Caco-2 (cell line): ENCODE measurements at regions not wholly inside any gene's neighbourhood (a gene's known extent, or its start where the extent isn't known, plus 50 kb on each side); places are given as distances from the start of the nearest gene placed in this dataset.

Experiments
- BruUV-seq: library from RNA; stranded (reverse); fragments of 400-500 nt; replicated peaks from 2 replicates; lab custom pipeline; 2021; lab: Mats Ljungman, UMichigan
- CTCF ChIA-PET: fragments of 300-600 bp; sonication (Branson Sonifier 250); formaldehyde crosslinking; loops from one replicate; lab custom pipeline; 2022; ENCODE audit warnings: antibody characterized with exemption; lab: Charles Lee
- POLR2A ChIA-PET: fragments of 300-600 bp; sonication (Branson Sonifier 250); formaldehyde crosslinking; loops from one replicate; lab custom pipeline; 2022; ENCODE audit warnings: antibody characterized with exemption; lab: Charles Lee
- DNase-seq, 2 experiments: peaks; one replicate each; pipeline versions ENCODE4 v3.0.0 to v3.0.0-alpha.2; 2020 to 2022
- H3K27me3 ChIP-seq: replicated peaks from 2 replicates; pipeline ENCODE4 v1.6.0; 2011; ENCODE audit warnings: low read length; ENCODE audit not compliant: control insufficient read depth, insufficient read depth
- H3K36me3 ChIP-seq: 2 replicates; pipeline ENCODE4 v1.5.1; 2011; ENCODE audit warnings: low read length; ENCODE audit not compliant: control insufficient read depth, insufficient read depth
- H3K4me1 ChIP-seq: fragments of 250-450 bp; sonication (Bioruptor Pico); 2 replicates; pipeline ENCODE4 v1.5.1; 2020; ENCODE audit warnings: mild to moderate bottlenecking
- H3K4me3 ChIP-seq: 2 replicates; pipeline ENCODE4 v1.5.1; 2011; ENCODE audit warnings: low read depth, mild to moderate bottlenecking, control low read depth, low read length
- H3K9me3 ChIP-seq: fragments of 250-450 bp; sonication (Bioruptor Pico); 2 replicates; pipeline ENCODE4 v1.5.1; 2020; ENCODE audit warnings: mild to moderate bottlenecking, moderate library complexity
- H3K27ac Mint-ChIP-seq: one replicate; pipeline ENCODE4 v1.8.0; 2022; ENCODE audit warnings: mixed read lengths; ENCODE audit not compliant: unreplicated experiment
- H3K27me3 Mint-ChIP-seq: one replicate; pipeline ENCODE4 v1.8.0; 2022; ENCODE audit warnings: mixed read lengths; ENCODE audit not compliant: insufficient read depth, unreplicated experiment
- H3K36me3 Mint-ChIP-seq: one replicate; pipeline ENCODE4 v1.8.0; 2022; ENCODE audit warnings: mild to moderate bottlenecking, mixed read lengths; ENCODE audit not compliant: insufficient read depth, unreplicated experiment
- H3K4me1 Mint-ChIP-seq: one replicate; pipeline ENCODE4 v1.8.0; 2022; ENCODE audit warnings: low read depth, mixed read lengths; ENCODE audit not compliant: unreplicated experiment
- H3K4me3 Mint-ChIP-seq: one replicate; pipeline ENCODE4 v1.8.0; 2022; ENCODE audit warnings: mild to moderate bottlenecking, moderate library complexity, mixed read lengths; ENCODE audit not compliant: unreplicated experiment
- H3K9me3 Mint-ChIP-seq: one replicate; pipeline ENCODE4 v1.8.0; 2022; ENCODE audit warnings: mixed read lengths; ENCODE audit not compliant: unreplicated experiment
- CTCF ChIP-seq, 2 experiments: fragments of 200-600 bp in 1 of 2; IDR thresholded peaks; 1 replicate in 1 of 2; 2 replicates in 1 of 2; pipeline versions ENCODE4 v1.5.1 to v1.8.0; 2011 to 2022; ENCODE audit warnings: antibody characterized with exemption in 1 of 2, control low read depth in 1 of 2, inconsistent platforms in 1 of 2, low read depth in 1 of 2, low read length in 1 of 2, mild to moderate bottlenecking in 1 of 2, moderate library complexity in 1 of 2; ENCODE audit not compliant: insufficient read depth in 1 of 2, severe bottlenecking in 1 of 2, unreplicated experiment in 1 of 2
- intact Hi-C: fragments of 100-400 bp; cut with micrococcal nuclease; formaldehyde crosslinking; loops from one replicate; pipeline ENCODE4 v1.10.0; 2022; ENCODE audit not compliant: unreplicated experiment

GRCh38 chr16:17724242-17724898 lies 253.6 kb upstream of the XYLT1 start:
- Mint-ChIP-seq H3K9me3 (no peaks in the 10 kb centered on the region), H3K36me3 (no peaks in the 10 kb centered on the region), H3K4me3 (no peak overlapping the region), H3K27me3 (no peaks in the 10 kb centered on the region), H3K27ac (no peak overlapping the region), H3K4me1 (no peaks in the 10 kb centered on the region)
- no peak for DNase-seq
- ChIA-PET CTCF (no interaction called here), POLR2A (no interaction called here)
- H3K9me3 ChIP-seq, result no peaks in the 10 kb centered on the region
- no peaks in the 10 kb centered on the region for H3K27me3 ChIP-seq
- H3K4me1 ChIP-seq, result no peaks in the 10 kb centered on the region
- H3K4me3 ChIP-seq, result no peak overlapping the region
- TF ChIP-seq CTCF (IDR thresholded peaks at IDR 0.05; ENCODE audit: insufficient read depth in 1 of 2, low read depth in 1 of 2, low read length in 1 of 2, severe bottlenecking in 1 of 2, unreplicated experiment in 1 of 2), result no peak
- intact Hi-C loops, result no loop called here
- no peaks in the 10 kb centered on the region for H3K36me3 ChIP-seq
- no TSS peak for BruUV-seq

GRCh38 chr16:17723531-17724134 lies 252.9 kb upstream of the XYLT1 start:
- no TSS peak for BruUV-seq
- POLR2A ChIA-PET, result no interaction called here
- no peaks in the 10 kb centered on the region for H3K4me1 Mint-ChIP-seq

GRCh38 chr16:17718495-17718894 lies 247.7 kb upstream of the XYLT1 start:
- H3K36me3 ChIP-seq, result no peaks in the 10 kb centered on the region
- Mint-ChIP-seq H3K36me3 (no peaks in the 10 kb centered on the region), H3K4me3 (no peak overlapping the region), H3K27me3 (no peaks in the 10 kb centered on the region), H3K27ac (no peak overlapping the region), H3K9me3 (no peaks in the 10 kb centered on the region), H3K4me1 (no peaks in the 10 kb centered on the region)
- intact Hi-C loops, result no loop called here
- ChIA-PET CTCF (no interaction called here), POLR2A (no interaction called here)
- no peak for TF ChIP-seq CTCF (IDR thresholded peaks at IDR 0.05; ENCODE audit: insufficient read depth in 1 of 2, low read depth in 1 of 2, low read length in 1 of 2, severe bottlenecking in 1 of 2, unreplicated experiment in 1 of 2)
- H3K9me3 ChIP-seq, result no peaks in the 10 kb centered on the region
- H3K4me3 ChIP-seq, result no peak overlapping the region
- H3K27me3 ChIP-seq, result no peaks in the 10 kb centered on the region
- BruUV-seq, result no TSS peak
- H3K4me1 ChIP-seq, result no peaks in the 10 kb centered on the region
- DNase-seq, result no peak

More at GRCh38 chr16:17723531-17724134, 252.9 kb upstream of the XYLT1 start:
- H3K36me3 ChIP-seq, result no peaks in the 10 kb centered on the region
- H3K27me3 ChIP-seq, result no peaks in the 10 kb centered on the region
- DNase-seq, result no peak
- H3K9me3 ChIP-seq, result no peaks in the 10 kb centered on the region
- no peak overlapping the region for H3K27ac Mint-ChIP-seq
- intact Hi-C loops, result no loop called here
- H3K4me3 ChIP-seq, result no peak overlapping the region
- H3K27me3 Mint-ChIP-seq, result no peaks in the 10 kb centered on the region
- H3K4me1 ChIP-seq, result no peaks in the 10 kb centered on the region
- no peak overlapping the region for H3K4me3 Mint-ChIP-seq
- H3K9me3 Mint-ChIP-seq, result no peaks in the 10 kb centered on the region
- no peak for TF ChIP-seq CTCF (IDR thresholded peaks at IDR 0.05; ENCODE audit: insufficient read depth in 1 of 2, low read depth in 1 of 2, low read length in 1 of 2, severe bottlenecking in 1 of 2, unreplicated experiment in 1 of 2)
- no peaks in the 10 kb centered on the region for H3K36me3 Mint-ChIP-seq
- CTCF ChIA-PET, result no interaction called here
